ENCODE measurements at regions not wholly inside any gene's neighbourhood (a gene's known extent, or its start where the extent isn't known, plus 50 kb on each side); places are given as distances from the start of the nearest gene placed in this dataset.

GRCh38 chr10:55273946-55274345, 472.9 kb upstream of the PCDH15 start:
- TF ChIP-seq CTCF (conservative IDR thresholded peaks at IDR 0.05; ENCODE audit: low read depth, low read length): no peak
- TF ChIP-seq EZH2 (IDR thresholded peaks at IDR 0.05; ENCODE audit: low read length, unreplicated experiment): no peak
